Esophagus squamous epithelium (tissue), 4 donors: ENCODE measurements at regions not wholly inside any gene's neighbourhood (a gene's known extent, or its start where the extent isn't known, plus 50 kb on each side); places are given as distances from the start of the nearest gene placed in this dataset.

ENCODE experiments used
- POLR2A ChIP-seq, 4 donors: fragments of 450-650 bp; IDR thresholded peaks; one replicate each; pipeline ENCODE4 v1.6.1; 2017; ENCODE audit warnings: antibody characterized with exemption in 4 of 4, mild to moderate bottlenecking in 4 of 4, moderate library complexity in 3 of 4
- TF ChIP-seq, protein P1 (sequence below), 6 experiments: fragments of 450-650 bp in 4 of 6; fragments of 200-600 bp in 2 of 6; sonication (generic) in 2 of 6; IDR thresholded peaks; one replicate each; pipeline ENCODE4 v1.5.1; 2016 to 2019; ENCODE audit warnings: antibody characterized with exemption in 6 of 6, mild to moderate bottlenecking in 4 of 6, moderate library complexity in 4 of 6

DNA sequence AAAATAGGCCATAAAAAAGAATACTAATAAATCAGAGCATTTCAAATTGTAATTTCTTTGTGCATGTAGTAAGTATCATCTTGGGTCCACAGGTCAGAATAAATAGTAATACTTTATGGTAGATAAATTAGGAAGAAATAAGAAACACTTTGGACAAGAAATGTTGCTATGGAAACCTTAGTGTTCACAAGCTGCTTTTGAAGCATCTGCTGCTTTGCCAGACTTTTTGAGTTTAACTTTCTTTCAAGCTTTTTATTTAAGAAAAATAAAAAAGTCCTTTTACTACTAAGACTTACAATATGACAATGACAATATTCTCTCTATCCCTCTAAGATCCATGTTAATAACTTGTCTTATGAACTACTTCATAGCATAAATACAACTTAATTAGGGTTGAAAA lies 690.7 kb upstream of the FSHR start:
- TF ChIP-seq, protein P1, sequence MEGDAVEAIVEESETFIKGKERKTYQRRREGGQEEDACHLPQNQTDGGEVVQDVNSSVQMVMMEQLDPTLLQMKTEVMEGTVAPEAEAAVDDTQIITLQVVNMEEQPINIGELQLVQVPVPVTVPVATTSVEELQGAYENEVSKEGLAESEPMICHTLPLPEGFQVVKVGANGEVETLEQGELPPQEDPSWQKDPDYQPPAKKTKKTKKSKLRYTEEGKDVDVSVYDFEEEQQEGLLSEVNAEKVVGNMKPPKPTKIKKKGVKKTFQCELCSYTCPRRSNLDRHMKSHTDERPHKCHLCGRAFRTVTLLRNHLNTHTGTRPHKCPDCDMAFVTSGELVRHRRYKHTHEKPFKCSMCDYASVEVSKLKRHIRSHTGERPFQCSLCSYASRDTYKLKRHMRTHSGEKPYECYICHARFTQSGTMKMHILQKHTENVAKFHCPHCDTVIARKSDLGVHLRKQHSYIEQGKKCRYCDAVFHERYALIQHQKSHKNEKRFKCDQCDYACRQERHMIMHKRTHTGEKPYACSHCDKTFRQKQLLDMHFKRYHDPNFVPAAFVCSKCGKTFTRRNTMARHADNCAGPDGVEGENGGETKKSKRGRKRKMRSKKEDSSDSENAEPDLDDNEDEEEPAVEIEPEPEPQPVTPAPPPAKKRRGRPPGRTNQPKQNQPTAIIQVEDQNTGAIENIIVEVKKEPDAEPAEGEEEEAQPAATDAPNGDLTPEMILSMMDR (IDR thresholded peaks at IDR 0.05), result no peak
- TF ChIP-seq POLR2A (IDR thresholded peaks at IDR 0.05), result no peak
